Activated CD4-positive, alpha-beta T cell treated with anti-CD3 and anti-CD28 coated beads, Interleukin-2, amount 50 U/mL, for 24 hours (primary cell): ENCODE measurements at regions not wholly inside any gene's neighbourhood (a gene's known extent, or its start where the extent isn't known, plus 50 kb on each side); places are given as distances from the start of the nearest gene placed in this dataset.

ENCODE experiments used
- DNase-seq, 2 donors: peaks; one replicate each; pipeline ENCODE4 v3.0.0-alpha.2; 2020; ENCODE audit warnings: low read depth in 1 of 2, low spot score in 1 of 2

DNA sequence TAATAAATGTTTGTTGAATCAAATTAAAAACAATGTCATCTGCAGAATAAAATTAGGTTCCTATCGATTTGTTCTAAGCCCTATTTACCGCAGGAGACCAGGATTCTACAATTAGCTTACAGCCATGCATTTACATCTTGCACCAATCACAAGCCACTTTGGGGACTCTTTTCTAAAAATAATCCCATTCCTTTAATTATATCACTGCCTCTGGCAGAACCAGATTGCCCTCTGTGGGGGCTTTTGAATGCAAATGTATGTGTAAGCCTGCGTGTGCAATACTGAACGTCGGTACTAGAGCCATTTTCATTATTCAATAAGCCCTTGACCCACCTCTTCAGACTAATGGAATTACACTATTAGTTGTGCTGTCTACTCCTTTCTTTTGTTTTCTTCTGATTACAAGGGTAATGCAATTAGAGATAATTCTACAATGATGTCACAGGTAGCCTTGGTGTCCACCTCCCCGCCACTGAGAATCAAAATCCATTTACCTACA lies 391.3 kb upstream of the XYLT1 start:
- DNase-seq, result no peak

DNA sequence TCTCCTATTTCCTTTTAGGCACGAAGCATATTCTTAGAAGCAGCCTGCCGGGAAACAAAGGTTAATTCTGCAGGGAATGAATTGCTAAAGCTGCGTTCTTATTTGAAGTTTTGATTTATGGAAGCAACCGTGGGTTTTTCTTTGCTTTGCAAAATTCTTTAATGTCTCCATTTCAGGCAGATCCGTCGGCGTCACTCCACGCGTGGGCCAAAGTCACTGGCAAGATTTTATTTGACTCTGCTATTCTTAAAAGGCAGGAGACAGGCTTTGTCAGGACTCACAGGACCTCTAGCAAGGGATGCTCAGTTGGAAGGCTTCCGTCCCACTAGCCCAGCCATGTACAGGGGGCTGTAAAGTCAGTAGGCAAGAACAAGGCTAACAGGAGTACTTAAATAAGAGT lies 387.3 kb upstream of the XYLT1 start:
- DNase-seq, result no peak

DNA sequence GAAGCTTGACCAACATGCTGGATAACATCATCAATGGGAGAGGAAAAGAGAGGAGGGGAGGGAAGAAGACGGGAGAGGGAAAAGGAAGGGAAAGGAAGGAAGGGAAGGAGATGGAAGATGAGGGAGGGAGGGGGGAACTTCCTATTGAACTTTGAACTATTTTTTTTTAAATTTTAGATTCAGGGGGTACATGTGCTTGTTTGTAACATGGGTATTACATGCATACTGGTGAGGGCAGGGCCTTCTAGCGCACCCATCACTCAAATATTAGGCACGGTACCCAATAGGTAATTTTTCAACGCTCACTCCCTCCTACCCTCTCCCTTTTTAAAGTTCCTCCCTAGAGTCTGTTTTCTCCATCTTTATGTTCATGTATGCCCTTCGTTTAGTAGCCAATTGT lies 383.2 kb upstream of the XYLT1 start:
- DNase-seq, result no peak

- no peak for DNase-seq
Measured at GRCh38 chr16:17852977-17853702, 382.4 kb upstream of the XYLT1 start.

DNA sequence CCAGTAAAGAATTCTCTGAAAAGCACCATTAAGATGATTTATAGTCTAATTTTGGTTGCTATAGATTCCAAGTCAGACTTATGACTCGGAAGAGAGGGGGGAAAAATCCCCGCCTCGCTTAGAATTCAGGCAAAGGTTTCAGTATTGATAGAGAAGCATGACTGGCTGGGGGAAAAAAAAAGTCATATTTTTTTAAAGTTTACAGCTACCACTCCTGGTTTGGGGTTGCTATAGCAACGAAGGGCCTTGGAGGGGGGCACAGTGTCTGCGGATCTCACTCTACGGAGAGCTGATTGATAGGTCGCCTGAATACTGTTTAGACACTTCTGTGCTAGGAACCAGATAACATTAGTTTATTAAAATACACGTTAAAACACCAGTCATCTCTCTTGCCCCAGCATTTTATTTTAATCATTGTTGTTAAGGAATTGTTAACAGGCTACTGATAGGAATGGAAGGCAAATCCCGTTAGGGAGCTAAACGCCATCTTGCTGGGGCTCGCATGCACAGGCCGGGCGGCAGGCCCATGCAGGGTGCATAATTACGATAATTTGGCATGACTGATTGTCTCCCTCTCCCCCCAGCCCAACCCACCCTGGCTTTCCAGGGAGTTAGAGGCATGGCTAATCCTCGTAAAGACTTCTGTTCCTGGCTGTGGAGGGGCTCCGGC lies 380.0 kb upstream of the XYLT1 start:
- DNase-seq, result no peak

- no peak for DNase-seq
Measured at GRCh38 chr16:17847234-17847795, 376.6 kb upstream of the XYLT1 start.

DNA sequence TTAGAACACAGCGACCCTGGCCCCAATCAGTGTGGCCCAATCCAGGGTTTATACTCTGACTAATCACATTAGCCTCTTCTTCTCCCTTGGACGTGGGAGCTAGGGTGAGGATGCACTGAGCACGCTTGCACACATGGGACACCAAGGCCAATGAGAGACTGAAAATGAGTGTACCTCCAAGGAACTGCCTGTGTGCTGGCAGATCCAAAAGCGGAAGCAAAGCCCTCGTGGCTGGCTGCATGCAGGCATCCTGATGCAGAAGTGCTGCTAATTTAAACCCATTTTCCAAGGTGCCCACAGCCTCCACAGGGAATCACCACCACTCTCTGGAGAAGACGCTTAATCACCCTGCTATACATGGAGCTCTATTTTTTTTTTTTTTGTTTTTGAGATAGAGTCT lies 375.3 kb upstream of the XYLT1 start:
- no peak for DNase-seq

DNA sequence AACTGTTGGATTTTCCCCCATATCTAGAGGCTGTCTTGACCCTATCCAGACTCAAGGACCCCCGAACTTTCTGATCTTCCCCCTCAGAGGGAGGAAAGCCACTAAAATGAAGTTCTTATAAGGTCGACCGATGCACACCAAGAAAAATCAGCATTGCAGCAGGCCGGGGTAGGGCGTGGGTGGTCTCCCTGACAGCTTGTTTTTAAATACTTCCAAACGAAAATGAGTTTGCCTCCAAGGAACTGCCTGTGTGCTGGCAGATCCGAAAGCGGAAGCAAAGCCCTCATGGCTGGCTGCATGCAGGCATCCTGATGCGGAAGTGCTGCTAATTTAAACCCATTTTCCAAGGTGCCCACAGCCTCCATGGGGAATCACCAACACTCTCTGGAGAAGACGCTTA lies 374.3 kb upstream of the XYLT1 start:
- DNase-seq, result no peak

DNA sequence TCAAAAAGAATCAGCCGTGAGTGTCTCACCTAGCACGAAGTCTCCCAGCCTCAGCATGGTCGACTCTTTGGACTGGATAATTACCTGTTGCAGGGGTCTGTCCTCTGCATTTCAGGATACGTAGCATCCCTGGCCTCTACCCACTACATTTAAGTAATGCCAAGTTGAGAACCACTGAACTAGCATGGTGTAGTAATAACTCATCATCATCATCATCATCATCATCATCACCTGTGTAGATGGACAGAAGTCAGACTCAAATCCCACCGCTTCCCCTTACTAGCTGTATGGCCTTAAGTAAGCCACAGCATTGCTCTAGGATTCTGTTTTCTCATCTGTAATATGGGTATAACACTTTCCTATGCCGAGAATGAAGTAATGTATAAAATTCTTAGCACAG lies 373.1 kb upstream of the XYLT1 start:
- DNase-seq, result no peak

- no peak for DNase-seq
Measured at GRCh38 chr16:17839907-17840306, 369.1 kb upstream of the XYLT1 start.

GRCh38 chr16:17839272-17839671 lies 368.5 kb upstream of the XYLT1 start:
- no peak for DNase-seq

- no peak for DNase-seq
Measured at GRCh38 chr16:17836868-17837602, 366.3 kb upstream of the XYLT1 start.

DNA sequence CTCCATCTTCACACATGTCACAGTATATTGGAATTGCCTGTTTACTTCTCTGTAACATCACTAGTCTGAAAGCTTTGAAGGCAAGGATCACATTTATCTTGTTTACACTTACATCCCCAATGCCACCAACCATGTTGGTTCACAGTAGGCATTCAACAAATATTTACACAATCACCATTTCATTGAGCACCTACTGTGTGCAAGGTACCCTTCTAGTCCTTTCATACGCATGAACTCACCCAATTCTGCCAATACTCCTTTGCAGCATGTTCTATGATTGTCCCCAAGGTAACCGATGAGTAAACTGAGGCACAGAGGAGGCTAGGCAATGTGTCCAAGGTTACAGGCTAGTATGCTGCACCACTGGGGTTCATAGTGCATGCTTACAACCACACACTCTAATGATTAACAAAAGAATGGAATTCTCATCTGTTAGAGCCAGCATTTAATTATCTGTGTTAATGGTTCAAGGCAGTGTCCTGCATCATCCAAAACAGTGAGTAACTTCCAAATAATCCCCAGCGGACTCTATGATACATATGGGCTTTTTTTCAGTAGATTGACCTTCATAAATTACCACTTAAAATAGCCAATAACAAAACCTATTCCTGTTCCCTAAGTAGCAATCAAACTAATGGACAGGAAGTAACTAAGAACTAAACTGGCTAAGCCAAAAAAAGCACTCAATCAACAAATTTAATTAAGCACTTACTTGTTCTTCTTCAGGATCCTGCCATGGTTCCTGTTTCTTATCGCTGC lies 364.5 kb upstream of the XYLT1 start:
- no peak for DNase-seq

- DNase-seq, result no peak
Measured at GRCh38 chr16:17832738-17833137, 362.0 kb upstream of the XYLT1 start.

DNA sequence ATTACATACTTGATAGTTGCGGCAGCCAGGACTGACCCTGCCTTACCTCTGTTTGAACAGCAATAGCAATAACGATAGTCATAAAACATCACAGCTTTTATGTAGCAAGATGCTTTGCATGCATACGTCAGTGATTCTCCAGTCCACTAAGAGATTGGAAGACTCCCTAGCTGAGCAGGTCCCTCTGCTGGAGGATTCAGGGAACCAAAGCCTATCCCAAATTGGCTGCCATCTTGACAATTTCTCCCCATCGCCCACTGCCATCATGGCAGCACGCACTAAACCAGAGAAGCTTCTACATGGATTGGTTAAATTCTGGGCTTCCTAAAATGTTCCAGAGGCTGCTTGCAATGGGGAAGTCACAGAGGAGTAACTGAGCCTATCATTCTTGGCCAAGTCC lies 360.6 kb upstream of the XYLT1 start:
- DNase-seq, result no peak

DNA sequence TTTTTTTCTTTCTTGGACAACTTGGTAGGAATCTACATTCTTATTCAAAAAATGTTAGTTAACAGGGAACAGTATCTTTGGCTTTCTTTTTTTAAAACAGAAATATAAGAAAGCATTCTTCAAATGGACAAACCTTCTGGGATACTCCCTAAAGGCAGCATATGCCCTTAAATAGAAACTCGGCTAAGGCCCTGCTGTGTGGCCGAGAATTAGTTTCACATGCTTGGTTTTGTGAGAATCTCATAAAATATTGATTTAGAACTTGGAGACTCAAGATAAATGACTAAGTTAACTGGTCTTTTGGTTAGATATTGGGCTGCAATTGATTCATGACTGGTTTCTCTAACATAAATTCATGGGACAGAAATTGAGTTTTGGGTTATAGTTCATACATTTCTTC lies 359.9 kb upstream of the XYLT1 start:
- no peak for DNase-seq

DNA sequence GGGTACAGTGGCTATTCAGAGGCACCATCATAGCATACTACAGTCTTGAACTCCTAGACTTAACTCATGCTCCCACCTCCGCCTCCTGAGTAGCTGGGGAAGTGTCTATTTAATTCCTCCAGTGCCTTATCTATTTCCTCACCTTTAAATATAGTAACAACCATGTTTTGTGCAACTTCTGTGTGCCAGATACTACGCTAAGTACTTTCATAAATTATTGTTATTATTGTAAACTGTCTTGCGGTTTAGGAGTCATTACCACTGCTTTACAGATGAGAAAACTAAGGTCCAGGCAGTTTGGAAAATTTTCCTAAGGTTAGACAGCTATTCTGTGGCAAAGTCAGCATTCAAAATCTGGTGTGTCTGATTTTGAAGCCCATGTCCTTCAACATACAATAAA lies 359.1 kb upstream of the XYLT1 start:
- DNase-seq, result no peak

DNA sequence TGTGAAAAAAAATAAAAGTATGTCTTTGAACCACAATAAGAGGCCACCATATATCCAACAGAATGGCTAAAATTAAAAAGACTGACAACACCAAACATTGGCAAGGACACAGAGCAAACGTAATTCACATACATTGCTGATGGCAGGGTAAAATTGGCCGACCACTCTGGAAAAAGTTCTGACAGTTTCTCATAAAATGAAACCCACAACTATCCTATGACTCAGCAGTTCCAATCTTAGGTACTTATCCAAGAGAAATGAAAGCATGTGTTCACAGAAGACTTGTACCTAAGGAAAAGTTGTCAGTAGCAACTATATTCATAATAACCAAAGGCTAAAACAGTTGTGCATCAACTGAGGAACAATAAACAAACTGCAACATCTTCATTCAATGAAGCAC lies 357.3 kb upstream of the XYLT1 start:
- no peak for DNase-seq

DNA sequence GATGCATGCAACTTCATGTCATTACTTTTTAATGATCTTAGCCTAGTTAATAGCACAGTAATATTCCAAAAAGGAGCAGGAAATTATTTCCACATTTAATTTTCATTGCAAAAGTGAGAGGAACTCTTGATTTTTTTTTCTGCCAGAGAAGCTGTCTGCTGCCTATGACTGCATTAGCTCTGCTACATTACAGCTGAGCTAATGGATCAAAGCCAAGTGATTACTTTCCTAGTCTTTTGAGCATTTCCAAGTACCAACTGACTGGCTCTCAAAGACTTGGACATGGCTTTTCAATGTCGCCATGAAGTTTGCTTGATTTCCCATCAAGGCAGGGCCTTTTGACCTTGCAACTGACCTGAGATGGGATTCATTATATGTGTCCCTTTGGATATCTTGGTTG lies 356.6 kb upstream of the XYLT1 start:
- DNase-seq, result no peak

GRCh38 chr16:17817943-17818342 lies 347.2 kb upstream of the XYLT1 start:
- DNase-seq, result no peak

- DNase-seq, result no peak
Measured at GRCh38 chr16:17817260-17817659, 346.5 kb upstream of the XYLT1 start.
